Astrocyte (in vitro differentiated cells and primary cell): ENCODE measurements at regions not wholly inside any gene's neighbourhood (a gene's known extent, or its start where the extent isn't known, plus 50 kb on each side); places are given as distances from the start of the nearest gene placed in this dataset.

Source experiments
- CTCF ChIP-seq: IDR thresholded peaks from 2 replicates; pipeline ENCODE4 v1.5.1; 2011; ENCODE audit warnings: low read depth, mild to moderate bottlenecking, inconsistent platforms, low read length, moderate library complexity; ENCODE audit not compliant: insufficient read depth
- EZH2 ChIP-seq: IDR thresholded peaks from 2 replicates; pipeline ENCODE4 v1.6.1; 2012; ENCODE audit warnings: mild to moderate bottlenecking, low read length, inconsistent platforms; ENCODE audit not compliant: insufficient read depth

- TF ChIP-seq EZH2 = no peak
- TF ChIP-seq CTCF = no peak
These were observed 121.8 kb downstream of the DSC3 start for GRCh38 chr18:30920757-30921156.
